ENCODE measurements at regions not wholly inside any gene's neighbourhood (a gene's known extent, or its start where the extent isn't known, plus 50 kb on each side); places are given as distances from the start of the nearest gene placed in this dataset.

- TF ChIP-seq CTCF (tag by site-specific recombination; IDR thresholded peaks at IDR 0.05) (no peak), ZNF600 (tag by site-specific recombination; IDR thresholded peaks at IDR 0.05) (no peak), REST (tag by site-specific recombination; IDR thresholded peaks at IDR 0.05) (no peak), ZNF280C (tag by site-specific recombination; IDR thresholded peaks at IDR 0.05) (no peak), ZNF24 (tag by site-specific recombination; IDR thresholded peaks at IDR 0.05) (no peak), ZSCAN23 (tag by site-specific recombination; IDR thresholded peaks at IDR 0.05) (no peak), ZNF114 (tag by site-specific recombination; IDR thresholded peaks at IDR 0.05) (no peak), ZEB2 (tag by site-specific recombination; IDR thresholded peaks at IDR 0.05) (no peak), ZNF140 (tag by site-specific recombination; IDR thresholded peaks at IDR 0.05) (no peak), ZSCAN30 (tag by site-specific recombination; IDR thresholded peaks at IDR 0.05) (no peak), ZNF423 (tag by site-specific recombination; IDR thresholded peaks at IDR 0.05) (no peak), ZNF174 (tag by site-specific recombination; IDR thresholded peaks at IDR 0.05) (no peak), ATF2 (tag by site-specific recombination; IDR thresholded peaks at IDR 0.05; ENCODE audit: low read depth) (no peak), ZNF777 (tag by site-specific recombination; IDR thresholded peaks at IDR 0.05; ENCODE audit: borderline replicate concordance) (no peak)
Measured at GRCh38 chr2:7471185-7471584, 554.0 kb downstream of the RNF144A start.
